Endothelial cell of umbilical vein (primary cell): ENCODE measurements at regions not wholly inside any gene's neighbourhood (a gene's known extent, or its start where the extent isn't known, plus 50 kb on each side); places are given as distances from the start of the nearest gene placed in this dataset.

Experiments
- BruUV-seq: library from RNA; stranded (reverse); fragments of 400-500 nt; replicated peaks from 2 replicates; lab custom pipeline; 2021; lab: Mats Ljungman, UMichigan
- CTCF ChIA-PET: fragments of 300-600, 350-600 bp; sonication (Branson Sonifier 250); formaldehyde crosslinking; loops from one replicate; lab custom pipeline; 2021; ENCODE audit warnings: antibody characterized with exemption, inconsistent platforms; lab: Charles Lee
- POLR2A ChIA-PET: fragments of 300-600, 350-600 bp; sonication (Branson Sonifier 250); formaldehyde crosslinking; loops from one replicate; lab custom pipeline; 2021; ENCODE audit warnings: antibody characterized with exemption, inconsistent platforms; lab: Charles Lee
- DNase-seq: peaks from one replicate; pipeline ENCODE4 v3.0.0-alpha.2; 2011; ENCODE audit warnings: low read depth, low spot score
- FAIRE-seq: peaks from 2 replicates; lab custom pipeline; 2011; peaks lifted over from hg19 to GRCh38; lab: Jason Lieb, UNC
- H2AFZ ChIP-seq: 2 replicates; pipeline ENCODE4 v1.6.0; 2012; ENCODE audit warnings: low read depth, low read length, control low read depth, inconsistent platforms
- H3K27ac ChIP-seq: 2 replicates; pipeline ENCODE4 v1.5.1; 2011; ENCODE audit warnings: low read depth, mild to moderate bottlenecking, control low read depth, low read length, moderate library complexity; ENCODE audit not compliant: insufficient read depth
- H3K27me3 ChIP-seq, 2 experiments: 2 replicates each; pipeline versions ENCODE4 v1.6.0 to v1.6.1; 2011; ENCODE audit warnings: low read length in 2 of 2, mixed read lengths in 1 of 2; ENCODE audit not compliant: control insufficient read depth in 2 of 2, insufficient read depth in 2 of 2
- H3K36me3 ChIP-seq, 2 experiments: 2 replicates in 1 of 2; 3 replicates in 1 of 2; pipeline ENCODE4 v1.5.1; 2011; ENCODE audit warnings: low read length in 2 of 2, mild to moderate bottlenecking in 1 of 2, moderate library complexity in 1 of 2; ENCODE audit not compliant: control insufficient read depth in 2 of 2, insufficient read depth in 2 of 2; ENCODE audit errors: extremely low read depth in 1 of 2
- H3K4me1 ChIP-seq: 3 replicates; pipeline ENCODE4 v1.5.1; 2011; ENCODE audit warnings: mild to moderate bottlenecking, low read length; ENCODE audit not compliant: control insufficient read depth, insufficient read depth; ENCODE audit errors: extremely low read depth
- H3K4me2 ChIP-seq: 2 replicates; pipeline ENCODE4 v1.6.1; 2011; ENCODE audit warnings: low read length, control low read depth, mixed read lengths; ENCODE audit not compliant: insufficient read depth
- H3K4me3 ChIP-seq, 3 experiments: fragments of 200-600 bp in 1 of 3; sonication (generic), shearing (Covaris generic) in 1 of 3; replicated peaks in 1 of 3; 2 replicates each; pipeline ENCODE4 v1.5.1; 2011 to 2016; ENCODE audit warnings: control low read depth in 3 of 3, low read length in 3 of 3, mild to moderate bottlenecking in 2 of 3, inconsistent platforms in 1 of 3, low read depth in 1 of 3, moderate library complexity in 1 of 3; ENCODE audit not compliant: insufficient read depth in 1 of 3
- H3K79me2 ChIP-seq: 2 replicates; pipeline ENCODE4 v1.6.0; 2012; ENCODE audit warnings: low read length, inconsistent platforms; ENCODE audit not compliant: control insufficient read depth, insufficient read depth
- H3K9ac ChIP-seq: replicated peaks from 2 replicates; pipeline ENCODE3; 2011; ENCODE audit warnings: low read length, control low read depth; ENCODE audit not compliant: insufficient read depth; ENCODE audit errors: extremely low read depth
- H3K9me1 ChIP-seq: replicated peaks from 3 replicates; pipeline ENCODE4 v1.6.0; 2011; ENCODE audit warnings: mild to moderate bottlenecking, low read length; ENCODE audit not compliant: control insufficient read depth, insufficient read depth; ENCODE audit errors: extremely low read depth
- H3K9me3 ChIP-seq: replicated peaks from 2 replicates; pipeline ENCODE4 v1.5.1; 2012; ENCODE audit warnings: low read length, inconsistent platforms; ENCODE audit not compliant: control insufficient read depth, insufficient read depth
- H4K20me1 ChIP-seq: replicated peaks from 2 replicates; pipeline ENCODE3; 2011; ENCODE audit warnings: mild to moderate bottlenecking, low read length; ENCODE audit not compliant: control insufficient read depth, insufficient read depth; ENCODE audit errors: extremely low read depth
- EZH2 ChIP-seq: IDR thresholded peaks from 2 replicates; pipeline ENCODE4 v1.6.1; 2012; ENCODE audit warnings: borderline replicate concordance, low read depth, mild to moderate bottlenecking, moderate library complexity, low read length, inconsistent platforms; ENCODE audit not compliant: severe bottlenecking
- MAX ChIP-seq: IDR thresholded peaks from 2 replicates; pipeline ENCODE4 v1.6.1; 2011; ENCODE audit not compliant: insufficient read depth, insufficient read length
- POLR2AphosphoS5 ChIP-seq: IDR thresholded peaks from 2 replicates; pipeline ENCODE4 v1.6.1; 2012; ENCODE audit warnings: low read depth, mild to moderate bottlenecking, control low read depth, low read length, moderate library complexity; ENCODE audit not compliant: insufficient read depth
- dilution Hi-C: fragments of 300-500 bp; cut with MboI; formaldehyde crosslinking; loops from one replicate; pipeline ENCODE4 v1.15.0; 2019; ENCODE audit warnings: low sequenced_read_pairs; ENCODE audit not compliant: extremely low pct_ligation_motif_present
- intact Hi-C: fragments of 100-400 bp; cut with micrococcal nuclease; formaldehyde crosslinking; loops from one replicate; pipeline ENCODE4 v1.10.0; 2022
- TF ChIP-seq, protein P1 (sequence below), 2 donors: IDR thresholded peaks; 1 replicate in 1 of 2; 2 replicates in 1 of 2; pipeline ENCODE4 v1.5.1; 2011; ENCODE audit warnings: low read length in 2 of 2, mild to moderate bottlenecking in 2 of 2, moderate library complexity in 2 of 2, control low read depth in 1 of 2, inconsistent platforms in 1 of 2, low read depth in 1 of 2; ENCODE audit not compliant: insufficient read depth in 1 of 2; ENCODE audit errors: extremely low read depth in 1 of 2

GRCh38 chr14:66403183-66403582, 83.0 kb upstream of the CCDC196 start:
- Histone ChIP-seq H3K4me2 (peak overlapping the region; percentile 61), H3K4me3 (no peak overlapping the region), H3K9me3 (no peaks in the 10 kb centered on the region), H4K20me1 (no peaks in the 10 kb centered on the region), H3K36me3 (no peaks in the 10 kb centered on the region), H2AFZ (peak overlapping the region; percentile 19), H3K27me3 (no peaks in the 10 kb centered on the region), H3K9ac (no peak overlapping the region), H3K27ac (no peak overlapping the region), H3K79me2 (no peaks in the 10 kb centered on the region), H3K4me1 (peaks cover 11% of the 10 kb centered on the region), H3K9me1 (no peaks in the 10 kb centered on the region)
- dilution Hi-C loops = no loop called here
- ChIA-PET POLR2A (no interaction called here), CTCF (interaction anchor here (0.9 to 5.6 kb wide), 17 partner anchors 9 to 1239 kb away, joined by 3 to 104 read pairs (median 6); no protein-coding TSS in a partner anchor)
- FAIRE-seq (peak; percentile 48), DNase-seq (peak; percentile 27)
- intact Hi-C loops = loop anchor here (1.0 kb wide), 1 partner anchor 44 kb away; no protein-coding TSS in a partner anchor
- BruUV-seq = no TSS peak
- TF ChIP-seq, protein P1, sequence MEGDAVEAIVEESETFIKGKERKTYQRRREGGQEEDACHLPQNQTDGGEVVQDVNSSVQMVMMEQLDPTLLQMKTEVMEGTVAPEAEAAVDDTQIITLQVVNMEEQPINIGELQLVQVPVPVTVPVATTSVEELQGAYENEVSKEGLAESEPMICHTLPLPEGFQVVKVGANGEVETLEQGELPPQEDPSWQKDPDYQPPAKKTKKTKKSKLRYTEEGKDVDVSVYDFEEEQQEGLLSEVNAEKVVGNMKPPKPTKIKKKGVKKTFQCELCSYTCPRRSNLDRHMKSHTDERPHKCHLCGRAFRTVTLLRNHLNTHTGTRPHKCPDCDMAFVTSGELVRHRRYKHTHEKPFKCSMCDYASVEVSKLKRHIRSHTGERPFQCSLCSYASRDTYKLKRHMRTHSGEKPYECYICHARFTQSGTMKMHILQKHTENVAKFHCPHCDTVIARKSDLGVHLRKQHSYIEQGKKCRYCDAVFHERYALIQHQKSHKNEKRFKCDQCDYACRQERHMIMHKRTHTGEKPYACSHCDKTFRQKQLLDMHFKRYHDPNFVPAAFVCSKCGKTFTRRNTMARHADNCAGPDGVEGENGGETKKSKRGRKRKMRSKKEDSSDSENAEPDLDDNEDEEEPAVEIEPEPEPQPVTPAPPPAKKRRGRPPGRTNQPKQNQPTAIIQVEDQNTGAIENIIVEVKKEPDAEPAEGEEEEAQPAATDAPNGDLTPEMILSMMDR (IDR thresholded peaks at IDR 0.05; ENCODE audit: extremely low read depth in 1 of 2, insufficient read depth in 1 of 2, low read depth in 1 of 2, low read length in 2 of 2) = peak; percentile 9 to 31
- TF ChIP-seq MAX = no peak

DNA sequence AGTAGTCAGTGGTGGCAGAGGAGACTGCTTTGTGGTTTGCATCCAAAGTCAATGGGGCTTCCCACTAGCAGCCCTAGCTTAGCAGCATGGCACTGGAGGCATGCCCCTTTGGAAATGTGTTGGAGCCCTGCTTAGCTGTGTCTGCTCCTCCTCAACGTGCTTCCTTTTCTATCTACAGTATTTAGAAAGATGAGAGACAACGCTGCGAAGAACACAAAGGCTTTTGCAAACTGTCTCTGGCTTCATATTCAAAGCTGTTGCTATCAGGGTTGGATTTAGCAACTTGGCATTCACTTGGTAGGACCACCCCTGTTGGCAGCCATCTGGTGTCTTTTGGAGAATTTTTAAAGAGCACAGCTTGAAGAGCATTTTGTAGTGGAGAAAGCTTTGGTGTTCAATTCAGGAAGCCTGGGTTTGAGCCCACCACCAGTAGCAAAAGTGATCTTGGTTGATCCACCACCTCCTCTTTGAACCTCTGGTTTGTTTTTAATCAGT, 82.1 kb upstream of the CCDC196 start:
- no peaks in the 10 kb centered on the region for H3K36me3 ChIP-seq
- no peak for FAIRE-seq
- H3K79me2 ChIP-seq = no peaks in the 10 kb centered on the region
- H3K27me3 ChIP-seq = no peaks in the 10 kb centered on the region
- H2AFZ ChIP-seq = no peak overlapping the region
- intact Hi-C loops = no loop called here
- H3K9me1 ChIP-seq = no peaks in the 10 kb centered on the region
- no peak overlapping the region for H3K4me3 ChIP-seq
- TF ChIP-seq EZH2 (no peak), POLR2AphosphoS5 (no peak)
- no TSS peak for BruUV-seq
- ChIA-PET POLR2A (no interaction called here), CTCF (interaction anchor here (1.2 to 5.6 kb wide), 7 partner anchors 8 to 1240 kb away, joined by 5 to 104 read pairs (median 8); no protein-coding TSS in a partner anchor)
- H3K9ac ChIP-seq = no peak overlapping the region
- no peak overlapping the region for H3K27ac ChIP-seq
- H3K9me3 ChIP-seq = no peaks in the 10 kb centered on the region
- H3K4me2 ChIP-seq = no peak overlapping the region
- dilution Hi-C loops = no loop called here
- H4K20me1 ChIP-seq = no peaks in the 10 kb centered on the region
- H3K4me1 ChIP-seq = peaks cover 11% of the 10 kb centered on the region
- no peak for DNase-seq
